Suppressor macrophage (primary cell): ENCODE measurements at regions not wholly inside any gene's neighbourhood (a gene's known extent, or its start where the extent isn't known, plus 50 kb on each side); places are given as distances from the start of the nearest gene placed in this dataset.

Experiments
- DNase-seq, 4 experiments: peaks; one replicate each; pipeline ENCODE4 v3.0.0-alpha.2; 2020 to 2022

DNA sequence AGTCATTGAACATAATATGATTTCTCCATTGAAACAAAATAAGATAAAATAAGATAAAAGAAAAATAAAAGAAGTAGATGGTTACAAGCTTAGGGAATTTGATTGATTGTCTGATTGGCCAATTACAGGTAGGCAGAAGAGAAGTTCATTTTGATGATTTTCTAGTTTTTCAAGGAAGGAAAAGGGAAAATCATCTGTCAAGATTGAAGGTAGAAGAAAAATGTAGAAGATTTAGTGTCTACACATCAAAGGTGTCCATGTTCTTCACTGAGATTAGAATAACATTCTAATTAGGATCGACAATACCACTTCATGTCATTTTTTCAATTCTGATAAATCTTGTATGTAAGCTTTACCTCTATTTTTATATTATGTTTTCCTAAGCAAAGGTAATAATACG, 489.1 kb downstream of the PCDH18 start:
- DNase-seq = no peak

DNA sequence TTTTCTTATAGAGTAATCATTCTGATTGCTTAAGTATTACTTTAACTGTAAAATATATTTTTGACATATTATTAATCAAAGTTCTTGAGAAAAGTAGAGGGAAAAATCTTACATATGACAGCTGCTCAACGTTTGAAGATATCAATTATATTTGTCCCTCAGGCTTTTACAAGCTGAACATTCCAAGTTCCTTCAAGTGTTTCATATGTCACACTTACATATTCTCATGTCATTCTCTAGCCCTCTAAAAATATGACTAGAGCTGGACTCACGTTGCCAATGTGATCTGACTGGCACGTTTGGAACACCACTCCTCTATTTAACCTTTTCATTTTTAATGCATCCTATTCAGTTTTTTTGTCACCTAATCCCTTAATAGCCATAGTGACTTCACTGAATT, 492.9 kb downstream of the PCDH18 start:
- DNase-seq = no peak

DNA sequence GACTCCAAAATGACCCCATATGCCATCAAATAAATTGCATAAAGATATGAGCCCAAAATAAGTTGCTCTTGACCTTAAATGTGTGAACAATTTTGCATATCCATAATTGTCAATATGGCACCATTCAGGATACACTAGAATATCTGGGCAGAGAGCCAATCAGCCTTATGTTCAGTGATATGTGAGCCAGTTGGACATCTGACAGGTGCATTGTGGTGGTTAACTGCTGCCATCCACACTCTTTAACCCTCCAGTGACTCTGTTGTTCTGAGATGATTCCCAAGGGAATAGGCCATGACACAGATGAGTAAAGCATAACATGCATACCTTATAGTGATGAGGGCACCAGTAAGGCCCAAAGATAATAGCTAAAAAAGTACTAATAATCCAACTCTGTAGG, 500.1 kb downstream of the PCDH18 start:
- DNase-seq = no peak

DNA sequence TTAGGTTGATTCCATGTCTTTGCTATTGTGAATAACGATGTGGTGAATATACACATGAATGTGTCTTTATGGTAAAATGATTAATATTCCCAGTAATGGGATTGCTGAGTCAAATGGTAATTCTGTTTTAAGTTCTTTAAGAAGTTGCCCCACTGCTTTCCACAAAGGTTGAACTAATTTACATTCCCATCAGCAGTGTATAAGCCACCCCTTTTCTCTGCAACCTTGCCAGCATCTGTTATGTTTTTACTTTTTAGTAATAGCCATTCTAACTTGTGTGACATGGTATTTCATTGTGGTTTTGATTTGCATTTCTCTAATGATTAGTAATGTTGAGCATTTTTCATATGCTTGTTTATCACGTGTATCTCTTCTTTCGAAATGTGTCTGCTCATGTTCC, 503.3 kb downstream of the PCDH18 start:
- no peak for DNase-seq

DNA sequence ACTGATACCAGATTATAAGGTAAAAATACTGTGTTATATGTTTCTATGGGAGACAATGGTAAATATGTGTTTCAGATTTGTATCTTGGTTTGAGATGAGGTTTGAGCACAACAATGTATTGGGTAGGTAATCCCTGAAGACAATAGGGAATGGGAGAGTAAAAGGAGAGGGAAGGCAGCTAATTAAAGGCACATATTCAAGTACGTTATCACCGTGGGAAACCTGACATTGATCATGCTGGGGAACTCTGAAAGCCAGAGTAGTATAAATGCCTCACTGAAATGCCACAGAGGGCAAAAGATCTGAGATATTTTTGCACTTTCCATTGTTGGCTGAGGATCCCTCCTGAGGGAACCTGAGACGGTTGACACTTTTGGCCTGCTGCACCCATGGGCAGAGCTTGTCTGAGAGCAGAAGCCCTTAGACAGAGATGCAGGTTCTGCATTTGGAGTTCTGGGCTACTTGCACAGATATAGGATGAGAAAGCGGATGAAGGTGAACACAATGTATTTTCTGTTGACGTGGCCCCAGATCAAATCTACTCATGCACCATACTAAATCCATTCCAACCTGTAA, 506.7 kb downstream of the PCDH18 start:
- no peak for DNase-seq

DNA sequence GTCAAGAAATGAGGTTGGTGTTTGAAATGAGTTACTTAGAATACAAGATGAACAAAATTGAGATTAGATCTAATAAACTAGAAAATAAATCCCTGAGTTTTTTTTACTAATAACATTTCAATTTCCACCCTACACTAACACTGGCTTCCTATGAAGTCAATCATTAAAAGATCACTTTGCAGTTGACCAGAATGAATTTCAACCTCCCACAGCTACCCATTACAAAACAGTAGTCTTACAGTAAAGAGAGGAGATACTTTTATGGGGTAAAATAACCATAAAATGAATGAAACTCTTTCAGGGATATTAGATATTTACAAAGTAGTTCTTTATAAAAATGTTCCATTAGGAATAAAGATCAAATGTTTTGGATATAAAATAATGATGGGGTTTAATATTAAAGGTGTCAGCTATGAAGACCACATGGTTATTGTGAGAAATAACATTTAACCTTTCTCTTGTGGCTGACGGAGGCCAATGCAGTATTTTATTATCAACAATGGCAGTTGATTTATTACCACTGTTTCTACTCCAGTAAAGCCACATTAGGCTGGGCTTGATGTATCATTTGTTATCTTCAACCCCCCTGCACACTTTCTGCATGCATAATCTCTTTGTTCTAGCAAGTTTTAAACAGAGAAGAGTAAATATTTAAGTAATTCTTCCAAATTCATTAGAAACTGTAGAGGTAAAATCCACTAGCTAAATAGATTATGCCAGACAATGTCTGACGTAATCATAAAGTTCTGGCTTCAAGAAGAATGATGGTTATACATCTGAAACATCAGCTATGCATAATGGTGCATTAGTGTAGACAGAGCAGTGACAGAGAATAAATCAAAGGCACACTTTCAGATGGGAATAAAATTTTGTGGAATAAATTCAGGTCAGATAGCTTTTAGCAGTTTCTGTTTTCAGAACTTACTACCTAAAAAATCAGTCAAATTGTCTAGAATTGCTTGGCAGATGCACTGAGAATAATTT, 516.6 kb downstream of the PCDH18 start:
- DNase-seq = no peak

DNA sequence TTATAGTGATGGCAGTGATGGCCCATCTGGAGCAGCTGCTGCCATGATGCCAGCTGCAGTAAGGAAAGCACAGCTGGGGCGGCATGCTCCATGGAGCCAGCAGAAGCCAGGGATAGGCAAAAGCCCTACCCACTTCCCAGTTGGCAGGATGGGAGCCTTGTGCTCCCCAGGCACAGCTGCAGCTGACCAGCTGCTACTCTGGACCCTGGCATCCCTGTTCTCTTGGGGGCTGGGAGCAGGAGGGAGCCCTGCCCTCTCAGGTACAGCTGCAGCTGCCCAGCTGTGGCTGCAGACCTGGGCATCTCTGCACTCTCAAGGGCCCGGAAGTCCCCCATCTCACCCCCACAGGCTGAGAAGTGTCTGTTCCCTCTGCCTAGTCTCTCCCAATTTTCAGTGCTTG, 531.9 kb downstream of the PCDH18 start:
- DNase-seq = no peak

DNA sequence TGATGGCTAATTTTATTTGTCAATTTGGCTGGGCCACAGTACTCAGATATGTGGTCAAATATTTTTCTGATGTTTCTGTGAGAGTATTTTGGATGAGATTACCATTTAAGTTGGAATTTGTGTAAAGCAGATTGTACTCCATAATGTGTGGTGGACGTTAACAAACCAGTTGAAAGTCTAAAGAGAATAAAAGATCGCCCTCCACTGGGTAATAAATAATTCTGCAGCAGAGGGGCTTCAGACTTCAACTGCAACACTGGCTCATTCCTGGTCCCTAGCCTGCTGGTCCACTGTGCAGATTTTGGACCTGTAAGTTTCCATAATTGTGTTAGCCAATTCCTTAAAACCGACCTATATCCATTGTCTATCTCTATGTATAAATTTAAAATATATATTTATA, 540.3 kb downstream of the PCDH18 start:
- DNase-seq = no peak

DNA sequence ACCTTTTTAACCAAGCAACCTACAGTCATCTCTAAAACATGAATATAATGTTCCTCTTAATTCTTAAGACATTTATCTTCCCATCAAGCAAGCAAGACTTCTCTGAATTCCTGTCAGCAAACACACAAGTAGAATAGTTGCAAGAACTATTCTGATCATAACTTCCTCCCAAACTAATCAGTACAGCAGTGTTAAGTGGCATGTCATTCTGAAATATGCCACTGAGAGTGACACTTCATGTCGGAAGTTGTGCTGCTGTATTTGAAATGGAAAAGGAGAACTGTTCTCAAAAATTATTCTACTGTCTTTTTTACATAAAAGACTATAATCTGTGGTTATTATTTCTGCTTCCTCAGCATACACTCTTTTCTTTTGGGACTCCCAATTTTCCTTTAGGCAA, 546.6 kb downstream of the PCDH18 start:
- no peak for DNase-seq

DNA sequence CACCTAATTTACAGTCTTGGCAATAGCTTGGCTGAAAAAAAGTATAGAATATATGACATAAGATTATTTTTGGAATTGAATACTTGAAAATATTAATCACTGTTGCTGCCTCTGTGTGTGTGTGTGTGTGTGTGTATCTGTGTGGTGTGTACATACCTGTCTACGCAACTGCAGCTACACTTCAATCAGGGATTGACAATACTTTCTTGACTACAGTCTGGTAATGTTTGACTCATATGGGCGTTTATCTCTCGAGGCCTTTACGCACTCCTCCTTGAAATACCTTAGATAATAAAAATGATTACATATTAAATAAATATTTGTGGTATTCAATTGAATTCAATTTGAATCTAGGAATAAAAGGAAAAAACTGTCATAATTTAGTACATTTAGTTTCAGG, 565.2 kb downstream of the PCDH18 start:
- no peak for DNase-seq

DNA sequence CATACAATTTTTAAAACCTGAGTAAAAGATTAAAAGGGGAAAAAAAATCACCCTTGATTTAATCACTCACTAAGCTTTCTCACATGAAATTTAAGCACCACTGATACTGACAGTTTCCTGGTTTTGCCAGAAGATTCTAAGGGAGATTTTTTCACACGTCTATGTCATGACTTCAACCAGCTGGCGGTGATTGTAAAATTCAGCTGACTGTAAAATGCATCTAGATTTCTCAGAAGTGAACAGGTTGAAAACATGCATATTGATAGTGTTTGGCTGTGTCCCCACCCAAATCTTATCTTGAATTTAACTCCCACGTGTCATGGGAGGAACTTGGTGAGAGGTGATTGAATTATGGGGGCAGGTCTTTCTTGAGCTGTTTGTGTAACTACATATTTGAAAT, 566.8 kb downstream of the PCDH18 start:
- no peak for DNase-seq

DNA sequence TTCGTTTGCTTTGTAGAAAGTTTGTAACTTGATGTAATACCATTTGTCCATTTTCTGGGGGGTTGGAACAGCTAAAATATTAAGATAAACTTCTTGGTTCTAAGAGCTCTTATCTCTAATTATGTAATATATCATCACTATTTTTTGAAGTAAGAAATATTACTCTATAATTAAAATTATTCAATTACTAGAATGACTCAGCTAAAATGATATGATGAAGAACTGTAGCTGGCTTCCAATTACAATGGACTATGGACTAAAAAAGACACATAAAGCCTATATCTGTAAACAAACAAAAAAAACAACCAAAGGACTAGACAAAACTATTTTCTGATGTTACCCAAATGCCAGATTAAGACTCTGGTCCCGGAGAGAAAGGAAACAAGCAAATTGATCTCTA, 569.4 kb downstream of the PCDH18 start:
- DNase-seq = no peak

DNA sequence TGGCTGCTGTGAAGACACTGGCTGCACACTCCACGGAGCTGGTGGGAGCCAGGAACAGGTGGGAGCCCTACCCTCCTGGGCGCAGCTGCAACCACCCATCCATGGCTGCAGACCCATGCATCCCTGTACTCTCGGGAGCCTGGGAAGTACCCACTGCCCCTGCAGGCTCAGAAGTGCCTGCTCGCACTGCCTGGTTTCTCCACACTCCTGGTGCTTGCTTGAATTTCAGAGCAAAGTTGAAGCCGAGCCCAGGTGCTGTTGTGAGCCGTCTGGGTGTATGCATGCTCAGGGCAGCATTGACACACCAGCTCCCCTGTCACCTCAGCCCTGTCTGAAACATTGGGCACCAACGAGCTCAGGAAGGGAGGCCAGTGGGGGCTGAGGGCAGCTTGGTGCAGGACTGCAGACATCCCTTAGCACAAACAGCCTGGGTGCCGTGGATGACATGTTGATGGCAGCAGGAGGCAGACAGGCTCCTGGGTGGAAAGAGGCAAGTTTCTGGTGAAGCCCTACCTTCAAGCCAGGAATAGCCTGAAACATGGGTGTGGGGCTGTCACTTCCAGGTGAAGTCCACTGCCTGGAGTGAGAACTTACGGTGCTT, 585.9 kb downstream of the PCDH18 start:
- no peak for DNase-seq

DNA sequence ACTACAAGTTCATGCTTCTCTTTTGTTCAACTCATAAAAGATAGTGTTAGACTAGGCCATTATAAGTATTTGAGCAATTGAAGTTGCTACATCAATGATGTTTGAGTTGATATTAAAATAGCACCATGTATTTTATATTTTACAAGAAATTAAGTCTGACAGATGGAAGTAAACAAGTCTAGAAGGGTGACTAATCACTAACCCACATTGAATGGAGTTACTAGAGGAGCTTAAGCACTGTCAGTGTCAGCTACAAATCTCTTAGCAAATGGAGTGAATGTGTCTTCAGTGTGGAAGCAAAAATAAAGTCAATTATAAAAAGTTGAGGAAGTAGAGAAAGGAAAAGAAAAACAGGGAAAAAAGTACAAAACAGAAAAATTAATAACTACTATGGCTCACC, 592.5 kb downstream of the PCDH18 start:
- no peak for DNase-seq

DNA sequence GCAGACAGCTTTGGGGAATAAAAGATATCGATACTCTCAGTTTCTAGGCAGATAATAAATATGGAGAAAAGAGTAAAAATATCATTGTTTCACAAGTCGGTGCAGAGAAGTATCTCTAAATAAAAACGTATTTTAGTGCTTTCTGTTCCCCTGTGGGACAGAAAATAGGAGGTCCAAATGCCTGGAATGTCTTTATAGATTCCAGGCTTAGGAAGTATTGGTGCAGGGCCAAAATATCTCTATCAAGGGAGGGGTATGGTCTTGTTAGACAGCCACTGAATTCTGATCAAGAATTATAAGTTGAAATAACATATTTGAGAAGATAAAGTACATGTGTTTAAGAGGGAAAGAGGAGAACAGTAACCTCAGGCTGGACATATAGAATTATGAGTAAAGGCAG, 596.4 kb downstream of the PCDH18 start:
- no peak for DNase-seq

DNA sequence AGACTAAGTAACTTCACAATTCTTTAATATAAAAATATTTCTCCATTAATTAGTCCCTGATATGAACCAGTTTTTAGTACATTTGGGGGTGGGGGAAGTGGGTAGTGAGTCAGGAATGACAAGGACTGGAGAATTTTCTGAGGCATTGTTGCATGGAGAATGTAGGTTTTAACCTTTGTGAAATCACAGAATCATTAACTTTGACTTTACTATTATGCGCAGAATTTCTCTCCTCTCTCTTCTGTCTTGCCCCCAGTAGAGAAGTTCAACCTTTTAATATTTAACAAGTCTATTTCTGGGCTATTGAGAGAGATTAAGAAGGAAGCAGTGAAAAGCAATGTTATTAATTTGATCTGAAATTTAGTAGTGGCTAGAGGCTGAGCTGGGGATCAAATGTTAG, 597.0 kb downstream of the PCDH18 start:
- no peak for DNase-seq

DNA sequence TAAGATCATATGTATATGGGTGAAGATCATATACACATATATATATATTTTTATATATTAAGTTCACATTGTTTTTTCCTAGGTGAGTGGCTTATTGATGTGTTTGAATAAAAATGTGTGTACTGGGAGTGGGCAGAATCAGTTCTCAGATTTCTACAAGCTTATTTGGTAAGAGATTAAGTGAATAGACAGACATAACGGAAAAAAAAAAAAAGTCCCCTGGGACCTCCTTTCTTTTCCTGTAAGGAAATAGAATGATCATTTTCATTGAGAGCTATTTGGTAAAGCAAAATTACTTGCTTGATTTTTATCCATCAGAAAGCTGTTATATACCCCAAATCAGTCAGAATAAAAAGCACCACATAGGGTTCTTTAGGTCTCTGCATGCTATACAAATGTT, 597.7 kb downstream of the PCDH18 start:
- no peak for DNase-seq

DNA sequence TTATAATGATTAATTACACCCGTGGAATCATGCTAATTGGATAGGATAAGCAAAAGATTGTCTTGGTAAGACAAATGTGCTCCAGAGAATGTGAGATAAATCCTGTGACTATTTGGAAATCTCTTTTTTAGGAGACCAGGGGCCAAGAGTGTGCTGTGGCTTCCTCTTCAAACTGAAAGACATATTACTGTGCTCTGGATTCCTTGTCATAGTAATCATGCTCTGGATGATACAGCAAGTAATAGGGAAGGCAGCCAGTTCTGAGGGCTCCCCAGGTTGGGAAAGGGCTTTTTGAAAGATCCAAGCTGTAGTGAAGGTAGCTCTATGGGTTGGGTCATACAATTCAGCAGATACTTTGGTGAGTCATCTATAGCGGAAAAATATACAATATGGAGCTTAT, 600.5 kb downstream of the PCDH18 start:
- DNase-seq = no peak

DNA sequence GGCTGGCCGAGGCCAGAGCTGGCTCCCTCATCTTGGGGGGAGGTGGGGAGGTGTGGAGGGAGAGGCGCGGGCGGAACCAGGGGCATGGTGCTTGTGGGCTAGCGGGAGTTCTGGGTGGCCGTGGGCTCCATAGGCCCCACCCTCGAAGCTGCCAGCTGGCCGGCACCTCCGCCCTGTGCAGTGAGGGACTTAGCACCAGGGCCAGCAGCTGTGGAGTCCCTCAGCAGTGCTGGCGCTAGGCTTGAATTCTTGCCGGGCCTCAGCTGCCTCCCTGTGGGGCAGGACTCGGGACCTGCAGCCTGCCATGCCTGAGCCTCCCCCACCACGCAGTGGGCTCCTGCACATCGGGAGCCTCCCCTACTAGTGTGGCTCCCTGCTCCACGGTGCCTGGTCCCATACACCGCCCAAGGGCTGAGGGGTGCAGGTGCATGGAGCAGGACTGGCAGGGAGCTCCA, 603.3 kb downstream of the PCDH18 start:
- no peak for DNase-seq

DNA sequence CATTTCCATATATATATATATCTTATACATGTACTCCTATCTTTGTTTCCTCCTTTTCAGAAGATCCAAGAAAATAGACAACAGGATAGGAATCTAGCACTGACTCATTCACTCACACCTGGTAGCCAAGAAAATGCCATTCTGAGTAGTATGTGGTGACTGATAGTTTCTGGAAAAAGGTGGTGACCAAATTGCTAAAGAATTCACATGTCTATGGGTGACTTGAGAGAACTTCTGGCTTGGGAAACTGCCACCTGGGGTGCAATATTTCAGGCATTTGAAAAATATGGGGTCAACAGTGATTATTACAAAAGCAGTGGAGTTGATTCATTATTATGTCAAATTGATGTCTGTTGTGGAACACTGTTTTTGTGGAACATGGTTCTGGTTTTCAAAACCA, 605.1 kb downstream of the PCDH18 start:
- no peak for DNase-seq

DNA sequence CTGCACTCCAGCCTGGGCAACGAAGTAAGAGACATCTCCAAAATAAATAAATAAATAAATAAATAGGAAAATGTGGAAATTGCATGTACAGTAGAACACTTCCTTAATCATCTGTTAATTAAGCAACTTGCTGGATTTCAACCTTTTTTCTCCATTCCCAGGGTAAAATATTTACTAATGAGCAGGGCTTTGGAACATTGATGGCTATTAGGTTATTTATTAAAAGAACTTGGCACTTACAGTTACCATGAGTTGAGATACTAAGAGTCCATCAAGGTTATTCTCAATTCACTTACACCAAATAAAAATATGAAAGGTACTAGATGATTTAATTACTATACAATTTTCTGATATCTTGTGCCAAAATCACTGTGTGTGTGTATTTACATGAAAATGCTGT, 607.1 kb downstream of the PCDH18 start:
- no peak for DNase-seq

DNA sequence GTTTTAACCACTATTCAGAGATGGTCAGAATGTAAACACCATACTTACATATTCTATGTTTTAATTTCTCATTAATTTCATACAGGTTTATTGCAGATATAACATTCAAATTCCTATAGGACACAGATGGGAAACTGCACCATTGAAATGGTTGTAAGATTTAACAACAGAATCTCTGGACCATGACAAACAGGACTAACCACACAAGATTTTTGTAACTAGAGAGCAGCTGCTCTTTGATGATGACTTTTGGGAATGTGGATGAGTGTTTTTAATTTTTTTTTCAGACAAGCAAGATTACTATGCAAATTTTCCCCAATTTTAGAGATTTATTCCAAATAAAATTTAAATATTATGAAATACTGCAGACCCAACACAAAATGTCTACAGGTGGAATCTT, 610.2 kb downstream of the PCDH18 start:
- no peak for DNase-seq

DNA sequence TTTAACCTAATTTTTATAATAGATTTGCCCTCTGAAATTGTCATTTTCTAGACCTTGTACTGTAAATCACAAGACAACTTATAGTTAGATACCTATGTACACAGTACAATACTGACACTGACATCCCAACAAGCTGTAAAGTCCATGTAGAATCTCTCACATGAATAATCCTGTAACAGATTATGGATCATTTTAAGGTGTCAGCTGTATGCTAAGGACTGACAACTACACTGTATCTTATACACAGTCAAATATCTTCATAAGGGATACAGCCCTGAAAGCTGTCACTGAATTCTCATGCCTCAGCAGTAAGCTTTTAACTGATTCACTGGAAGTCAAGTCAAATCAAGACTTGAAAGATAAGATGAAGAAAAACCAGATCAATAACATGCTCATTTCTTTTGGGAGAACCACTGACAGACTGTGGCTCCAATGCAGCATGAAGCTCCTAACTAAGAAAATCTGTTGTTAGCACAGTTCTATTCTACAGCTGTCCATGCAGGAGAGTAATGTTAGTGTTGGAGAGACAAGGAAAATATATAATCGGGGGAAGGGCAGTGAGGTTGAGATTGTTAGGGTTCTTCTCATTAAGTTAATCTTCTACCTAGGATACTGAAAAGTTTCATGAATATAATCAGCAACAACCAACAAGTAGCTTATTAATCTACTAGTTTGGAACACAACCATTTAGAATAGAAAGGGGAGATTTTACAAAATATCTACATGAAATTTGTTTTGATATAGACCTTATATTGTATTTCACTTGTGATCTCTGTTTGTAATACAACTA, 612.0 kb downstream of the PCDH18 start:
- DNase-seq = no peak
